Liver (tissue), 3 donors: ENCODE measurements at regions not wholly inside any gene's neighbourhood (a gene's known extent, or its start where the extent isn't known, plus 50 kb on each side); places are given as distances from the start of the nearest gene placed in this dataset.

ENCODE experiments used
- CTCF ChIP-seq: fragments of 150-350 bp; IDR thresholded peaks from 2 replicates; pipeline ENCODE4 v1.5.1; 2017; ENCODE audit warnings: improper control_type of control experiment, low read depth, low read length; ENCODE audit not compliant: missing input control
- EGR1 ChIP-seq, 2 donors: IDR thresholded peaks; 2 replicates each; pipeline ENCODE4 v1.6.1; 2016 to 2018; ENCODE audit warnings: antibody characterized with exemption in 2 of 2, low read depth in 2 of 2
- GABPA ChIP-seq, 2 donors: IDR thresholded peaks in 1 of 2; conservative IDR thresholded peaks in 1 of 2; 2 replicates each; pipeline ENCODE4 v1.6.1; 2016; ENCODE audit warnings: antibody characterized with exemption in 2 of 2, mild to moderate bottlenecking in 1 of 2, moderate library complexity in 1 of 2
- MAX ChIP-seq: IDR thresholded peaks from 2 replicates; pipeline ENCODE4 v1.6.1; 2016; ENCODE audit warnings: antibody characterized with exemption
- RAD21 ChIP-seq, 2 donors: IDR thresholded peaks; 2 replicates each; pipeline ENCODE4 v1.6.1; 2016; ENCODE audit warnings: antibody characterized with exemption in 2 of 2, mild to moderate bottlenecking in 2 of 2
- YY1 ChIP-seq: IDR thresholded peaks from 2 replicates; pipeline ENCODE4 v1.6.1; 2016; ENCODE audit warnings: antibody characterized with exemption, mild to moderate bottlenecking
- TF ChIP-seq, protein P1 (sequence below): IDR thresholded peaks from 2 replicates; pipeline ENCODE4 v1.6.1; 2016; ENCODE audit warnings: antibody characterized with exemption
- TF ChIP-seq, protein P2 (sequence below): IDR thresholded peaks from 2 replicates; pipeline ENCODE4 v1.6.1; 2016; ENCODE audit warnings: antibody characterized with exemption, mild to moderate bottlenecking
- donor health status: healthy.
- donor health status: healthy.

DNA sequence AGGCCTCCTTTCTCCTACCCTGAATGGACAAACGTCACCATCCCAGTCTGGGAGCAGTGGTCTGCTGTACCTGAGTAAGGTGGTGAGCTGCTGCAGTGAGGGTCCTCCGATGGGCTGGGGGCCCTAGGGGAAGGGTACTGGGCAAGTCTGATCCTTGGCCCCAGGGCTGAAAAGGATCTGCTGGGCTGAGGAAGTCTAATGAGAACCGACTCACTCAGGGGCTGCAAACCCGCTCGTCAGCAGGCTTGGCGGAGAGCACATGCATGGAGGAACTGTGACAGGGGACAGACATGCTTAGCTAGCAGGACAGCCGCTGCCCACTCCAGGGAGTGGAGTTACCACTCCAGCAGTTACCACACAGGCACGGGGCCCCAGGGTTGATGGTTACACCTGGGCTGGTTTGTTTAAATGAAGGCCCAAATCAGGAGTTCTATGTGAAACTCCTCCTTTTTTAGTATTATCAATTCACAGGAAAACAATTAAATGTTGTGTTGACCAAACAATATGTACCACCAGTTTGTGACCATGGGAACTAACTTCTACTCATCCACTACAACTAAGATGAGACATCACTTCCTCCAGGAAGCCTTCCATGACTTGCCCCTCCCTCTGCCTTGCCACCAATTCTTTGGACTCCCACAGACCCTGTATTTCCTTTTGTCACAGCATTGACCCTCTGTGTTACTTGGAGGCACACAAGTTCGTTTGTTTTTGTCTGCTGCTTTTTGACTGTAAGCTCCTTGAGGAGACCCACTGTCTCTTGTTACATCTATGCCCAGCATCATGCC is 56.1 kb upstream of the CPLX2 start:
- TF ChIP-seq, protein P1, sequence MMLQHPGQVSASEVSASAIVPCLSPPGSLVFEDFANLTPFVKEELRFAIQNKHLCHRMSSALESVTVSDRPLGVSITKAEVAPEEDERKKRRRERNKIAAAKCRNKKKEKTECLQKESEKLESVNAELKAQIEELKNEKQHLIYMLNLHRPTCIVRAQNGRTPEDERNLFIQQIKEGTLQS: no peak
- TF ChIP-seq, protein P2, sequence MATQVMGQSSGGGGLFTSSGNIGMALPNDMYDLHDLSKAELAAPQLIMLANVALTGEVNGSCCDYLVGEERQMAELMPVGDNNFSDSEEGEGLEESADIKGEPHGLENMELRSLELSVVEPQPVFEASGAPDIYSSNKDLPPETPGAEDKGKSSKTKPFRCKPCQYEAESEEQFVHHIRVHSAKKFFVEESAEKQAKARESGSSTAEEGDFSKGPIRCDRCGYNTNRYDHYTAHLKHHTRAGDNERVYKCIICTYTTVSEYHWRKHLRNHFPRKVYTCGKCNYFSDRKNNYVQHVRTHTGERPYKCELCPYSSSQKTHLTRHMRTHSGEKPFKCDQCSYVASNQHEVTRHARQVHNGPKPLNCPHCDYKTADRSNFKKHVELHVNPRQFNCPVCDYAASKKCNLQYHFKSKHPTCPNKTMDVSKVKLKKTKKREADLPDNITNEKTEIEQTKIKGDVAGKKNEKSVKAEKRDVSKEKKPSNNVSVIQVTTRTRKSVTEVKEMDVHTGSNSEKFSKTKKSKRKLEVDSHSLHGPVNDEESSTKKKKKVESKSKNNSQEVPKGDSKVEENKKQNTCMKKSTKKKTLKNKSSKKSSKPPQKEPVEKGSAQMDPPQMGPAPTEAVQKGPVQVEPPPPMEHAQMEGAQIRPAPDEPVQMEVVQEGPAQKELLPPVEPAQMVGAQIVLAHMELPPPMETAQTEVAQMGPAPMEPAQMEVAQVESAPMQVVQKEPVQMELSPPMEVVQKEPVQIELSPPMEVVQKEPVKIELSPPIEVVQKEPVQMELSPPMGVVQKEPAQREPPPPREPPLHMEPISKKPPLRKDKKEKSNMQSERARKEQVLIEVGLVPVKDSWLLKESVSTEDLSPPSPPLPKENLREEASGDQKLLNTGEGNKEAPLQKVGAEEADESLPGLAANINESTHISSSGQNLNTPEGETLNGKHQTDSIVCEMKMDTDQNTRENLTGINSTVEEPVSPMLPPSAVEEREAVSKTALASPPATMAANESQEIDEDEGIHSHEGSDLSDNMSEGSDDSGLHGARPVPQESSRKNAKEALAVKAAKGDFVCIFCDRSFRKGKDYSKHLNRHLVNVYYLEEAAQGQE: no peak
- TF ChIP-seq CTCF (no peak), RAD21 (IDR thresholded peaks at IDR 0.05) (no peak), YY1 (no peak), GABPA (IDR thresholded peaks at IDR 0.05 in 1 of 2, conservative IDR thresholded peaks at IDR 0.05 in 1 of 2) (no peak), EGR1 (IDR thresholded peaks at IDR 0.05; ENCODE audit: low read depth in 2 of 2) (no peak), MAX (no peak)
